T47D (cell line): ENCODE measurements at regions not wholly inside any gene's neighbourhood (a gene's known extent, or its start where the extent isn't known, plus 50 kb on each side); places are given as distances from the start of the nearest gene placed in this dataset.
A peak's percentile ranks its signal among the peaks of the same experiment; 100 is the strongest.

ENCODE experiments used
- DNase-seq, 2 experiments: peaks; one replicate each; pipeline versions ENCODE4 v3.0.0 to v3.0.0-alpha.2; 2011 to 2012; ENCODE audit warnings: low read depth in 1 of 2, low spot score in 1 of 2
- JUND ChIP-seq: IDR thresholded peaks from 2 replicates; pipeline ENCODE4 v1.6.1; 2012; ENCODE audit warnings: low read depth
- in situ Hi-C: cut with HindIII; loops from 2 replicates; pipeline ENCODE4 v1.10.0; 2016; ENCODE audit warnings: low sequenced_read_pairs, low pct_unique_long_range_greater_than_20kb

GRCh38 chr1:42044346-42044745 lies 108.9 kb upstream of the GUCA2B start:
- no peak for DNase-seq
- no peak for TF ChIP-seq JUND
- in situ Hi-C loops, result no loop called here

- no peak for TF ChIP-seq JUND
- in situ Hi-C loops, result no loop called here
- DNase-seq, result no peak
Measured at GRCh38 chr1:42043811-42044210, 109.4 kb upstream of the GUCA2B start.

GRCh38 chr1:42043182-42043581 lies 110.0 kb upstream of the GUCA2B start:
- in situ Hi-C loops, result no loop called here

GRCh38 chr1:42041031-42041430 lies 112.2 kb upstream of the GUCA2B start:
- no peak for DNase-seq
- in situ Hi-C loops, result no loop called here
- TF ChIP-seq JUND, result no peak

More at GRCh38 chr1:42043182-42043581, 110.0 kb upstream of the GUCA2B start:
- no peak for DNase-seq
- no peak for TF ChIP-seq JUND

GRCh38 chr1:42040159-42040558 lies 113.1 kb upstream of the GUCA2B start:
- DNase-seq, result no peak
- no peak for TF ChIP-seq JUND
- in situ Hi-C loops, result no loop called here

GRCh38 chr1:42038261-42038660 lies 114.9 kb upstream of the GUCA2B start:
- TF ChIP-seq JUND, result no peak
- DNase-seq, result no peak
- in situ Hi-C loops, result no loop called here

- TF ChIP-seq JUND, result no peak
- in situ Hi-C loops, result no loop called here
- DNase-seq, result no peak
Measured at GRCh38 chr1:42037586-42037985, 115.6 kb upstream of the GUCA2B start.

GRCh38 chr1:42037161-42037560 lies 116.0 kb upstream of the GUCA2B start:
- DNase-seq, result no peak
- TF ChIP-seq JUND, result no peak
- in situ Hi-C loops, result no loop called here

- peak; percentile 81 to 92 for DNase-seq
- no peak for TF ChIP-seq JUND
- in situ Hi-C loops, result no loop called here
Measured at GRCh38 chr1:42035830-42036604, 117.2 kb upstream of the GUCA2B start.

- no peak for TF ChIP-seq JUND
- DNase-seq, result peak; percentile 43 to 53
- in situ Hi-C loops, result no loop called here
Measured at GRCh38 chr1:42035205-42035829, 116.6 kb upstream of the HIVEP3 start.

GRCh38 chr1:42034426-42034825 lies 115.7 kb upstream of the HIVEP3 start:
- in situ Hi-C loops, result no loop called here
- peak; percentile 5 to 7 for DNase-seq

GRCh38 chr1:42033629-42034028 lies 114.9 kb upstream of the HIVEP3 start:
- in situ Hi-C loops, result no loop called here
- no peak for TF ChIP-seq JUND
- DNase-seq, result no peak

More at GRCh38 chr1:42034426-42034825, 115.7 kb upstream of the HIVEP3 start:
- TF ChIP-seq JUND, result no peak

GRCh38 chr1:42017730-42018129 lies 99.0 kb upstream of the HIVEP3 start:
- in situ Hi-C loops, result no loop called here
- TF ChIP-seq JUND, result no peak
- DNase-seq, result no peak

- DNase-seq, result no peak
- no peak for TF ChIP-seq JUND
- in situ Hi-C loops, result no loop called here
Measured at GRCh38 chr1:42017259-42017658, 98.5 kb upstream of the HIVEP3 start.
